Muscle of leg (tissue), 3 donors: ENCODE measurements at regions not wholly inside any gene's neighbourhood (a gene's known extent, or its start where the extent isn't known, plus 50 kb on each side); places are given as distances from the start of the nearest gene placed in this dataset.

ENCODE experiments used
- DNase-seq: peaks from one replicate; pipeline ENCODE4 v3.0.0; 2013
- H3K27ac ChIP-seq: one replicate; pipeline ENCODE4 v1.5.1; 2013; ENCODE audit warnings: mild to moderate bottlenecking, low read length, control low read depth
- H3K27me3 ChIP-seq: one replicate; pipeline ENCODE4 v1.6.1; 2013; ENCODE audit warnings: low read length; ENCODE audit not compliant: control insufficient read depth, insufficient read depth
- H3K36me3 ChIP-seq: one replicate; pipeline ENCODE4 v1.6.1; 2013; ENCODE audit warnings: low read length; ENCODE audit not compliant: control insufficient read depth, insufficient read depth
- H3K4me1 ChIP-seq: one replicate; pipeline ENCODE4 v1.6.1; 2013; ENCODE audit warnings: low read length; ENCODE audit not compliant: control insufficient read depth, insufficient read depth
- H3K4me3 ChIP-seq: one replicate; pipeline ENCODE4 v1.5.1; 2013; ENCODE audit warnings: low read length, control low read depth
- H3K9me3 ChIP-seq: replicated peaks from 2 replicates; pipeline ENCODE4 v1.6.1; 2013; ENCODE audit warnings: low read depth, low read length; ENCODE audit not compliant: control insufficient read depth
- WGBS: methylation state at CpG from one replicate; pipeline ENCODE4 v1.1.5; 2013; ENCODE audit warnings: missing lambda C conversion rate; ENCODE audit not compliant: insufficient coverage; 5-methylcytosine and 5-hydroxymethylcytosine counted together

GRCh38 chr5:165735388-165735787 lies 2230.0 kb downstream of the MAT2B start:
- WGBS, result no CpG with 5 or more reads among the region's 1 CpG

GRCh38 chr5:165739079-165739741 lies 2233.8 kb downstream of the MAT2B start:
- no peaks in the 10 kb centered on the region for H3K4me1 ChIP-seq
- H3K4me3 ChIP-seq, result no peak overlapping the region
- no peaks in the 10 kb centered on the region for H3K36me3 ChIP-seq
- H3K27ac ChIP-seq, result no peak overlapping the region
- 38% methylated on average over 3 of the region's 8 CpGs for WGBS
- DNase-seq, result no peak
- H3K27me3 ChIP-seq, result no peaks in the 10 kb centered on the region
- H3K9me3 ChIP-seq, result peaks cover 7% of the 10 kb centered on the region

More at GRCh38 chr5:165735388-165735787, 2230.0 kb downstream of the MAT2B start:
- no peaks in the 10 kb centered on the region for H3K27me3 ChIP-seq
- H3K4me1 ChIP-seq, result no peaks in the 10 kb centered on the region
- no peak overlapping the region for H3K27ac ChIP-seq
- H3K9me3 ChIP-seq, result peaks cover 7% of the 10 kb centered on the region
- no peak for DNase-seq
- H3K4me3 ChIP-seq, result no peak overlapping the region
- H3K36me3 ChIP-seq, result no peaks in the 10 kb centered on the region

GRCh38 chr5:165757791-165758190 lies 2252.4 kb downstream of the MAT2B start:
- Histone ChIP-seq H3K4me3 (no peak overlapping the region), H3K27me3 (no peaks in the 10 kb centered on the region), H3K27ac (no peak overlapping the region), H3K4me1 (no peaks in the 10 kb centered on the region), H3K9me3 (no peaks in the 10 kb centered on the region), H3K36me3 (no peaks in the 10 kb centered on the region)
- WGBS, result 59% methylated on average over 3 of the region's 4 CpGs
- DNase-seq, result no peak

- WGBS, result no CpG with 5 or more reads among the region's 2 CpGs
- DNase-seq, result no peak
- H3K27ac ChIP-seq, result no peak overlapping the region
- H3K27me3 ChIP-seq, result no peaks in the 10 kb centered on the region
- H3K4me3 ChIP-seq, result no peak overlapping the region
- H3K9me3 ChIP-seq, result no peaks in the 10 kb centered on the region
- no peaks in the 10 kb centered on the region for H3K36me3 ChIP-seq
- H3K4me1 ChIP-seq, result no peaks in the 10 kb centered on the region
These were observed 2269.7 kb downstream of the MAT2B start for GRCh38 chr5:165775111-165775510.

- Histone ChIP-seq H3K36me3 (no peaks in the 10 kb centered on the region), H3K9me3 (no peaks in the 10 kb centered on the region), H3K4me1 (no peaks in the 10 kb centered on the region), H3K4me3 (no peak overlapping the region), H3K27me3 (no peaks in the 10 kb centered on the region), H3K27ac (no peak overlapping the region)
- DNase-seq, result no peak
- WGBS, result no CpG with 5 or more reads among the region's 1 CpG
These were observed 2274.1 kb downstream of the MAT2B start for GRCh38 chr5:165779505-165779904.

GRCh38 chr5:165780901-165781300 lies 2275.5 kb downstream of the MAT2B start:
- no peak for DNase-seq
- no peak overlapping the region for H3K4me3 ChIP-seq
- H3K9me3 ChIP-seq, result no peaks in the 10 kb centered on the region
- WGBS, result no CpG with 5 or more reads among the region's 5 CpGs
- H3K27me3 ChIP-seq, result no peaks in the 10 kb centered on the region
- H3K36me3 ChIP-seq, result no peaks in the 10 kb centered on the region
- no peaks in the 10 kb centered on the region for H3K4me1 ChIP-seq
- no peak overlapping the region for H3K27ac ChIP-seq

DNA sequence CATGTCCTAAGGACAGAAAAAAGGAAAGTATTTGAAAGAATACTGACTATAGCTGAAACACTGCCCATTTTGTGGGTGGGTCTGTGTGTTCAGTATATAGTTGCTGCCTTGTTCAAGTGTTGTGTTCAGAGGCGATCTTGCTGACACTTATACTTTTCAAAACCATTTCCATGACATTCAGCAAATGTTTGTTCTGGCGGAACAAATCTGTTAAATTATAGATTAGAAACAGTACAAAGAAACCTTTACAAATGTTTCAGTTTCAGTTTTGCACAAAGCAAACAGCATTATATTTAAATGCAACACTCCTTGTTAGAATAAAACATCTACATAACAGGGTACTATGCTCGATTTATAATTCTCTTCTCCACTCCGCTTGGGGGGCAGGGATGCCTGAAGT lies 2276.3 kb downstream of the MAT2B start:
- DNase-seq, result no peak
- no peak overlapping the region for H3K4me3 ChIP-seq
- no peaks in the 10 kb centered on the region for H3K36me3 ChIP-seq
- H3K27ac ChIP-seq, result no peak overlapping the region
- H3K27me3 ChIP-seq, result no peaks in the 10 kb centered on the region
- 93% methylated on average over 2 of the region's 4 CpGs for WGBS
- no peaks in the 10 kb centered on the region for H3K4me1 ChIP-seq
- H3K9me3 ChIP-seq, result no peaks in the 10 kb centered on the region

GRCh38 chr5:165783024-165783423 lies 2277.6 kb downstream of the MAT2B start:
- H3K27ac ChIP-seq, result no peak overlapping the region
- H3K4me1 ChIP-seq, result no peaks in the 10 kb centered on the region
- H3K4me3 ChIP-seq, result no peak overlapping the region
- 83% methylated on average over 3 of the region's 4 CpGs for WGBS
- H3K27me3 ChIP-seq, result no peaks in the 10 kb centered on the region
- DNase-seq, result no peak
- no peaks in the 10 kb centered on the region for H3K9me3 ChIP-seq
- H3K36me3 ChIP-seq, result no peaks in the 10 kb centered on the region

GRCh38 chr5:165786073-165786472 lies 2280.7 kb downstream of the MAT2B start:
- WGBS, result 100% methylated on average over 1 of the region's 3 CpGs
- no peak for DNase-seq
- H3K4me1 ChIP-seq, result no peaks in the 10 kb centered on the region
- H3K27ac ChIP-seq, result no peak overlapping the region
- H3K27me3 ChIP-seq, result no peaks in the 10 kb centered on the region
- no peak overlapping the region for H3K4me3 ChIP-seq
- no peaks in the 10 kb centered on the region for H3K36me3 ChIP-seq
- H3K9me3 ChIP-seq, result no peaks in the 10 kb centered on the region

DNA sequence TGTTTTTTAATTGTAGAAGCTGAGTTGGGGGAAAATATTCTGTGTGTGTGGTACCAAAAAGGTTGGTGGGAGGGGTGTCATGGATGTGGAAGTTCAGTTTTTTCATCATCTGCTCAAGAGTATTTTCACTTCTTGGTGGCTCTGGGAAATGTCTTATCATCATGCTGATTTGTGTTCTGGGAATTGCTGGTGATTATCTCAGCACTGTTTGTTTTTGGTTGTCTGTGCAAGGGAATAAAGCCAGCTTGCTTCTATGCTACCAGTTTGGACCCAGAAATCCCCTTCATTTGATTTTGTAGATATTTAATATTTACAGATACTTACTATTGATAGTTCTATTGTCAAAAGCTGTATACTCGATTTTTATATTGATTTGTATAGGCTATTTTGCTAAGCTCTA lies 2289.7 kb downstream of the MAT2B start:
- Histone ChIP-seq H3K4me3 (no peak overlapping the region), H3K27me3 (no peaks in the 10 kb centered on the region), H3K9me3 (peaks cover 3% of the 10 kb centered on the region), H3K4me1 (no peaks in the 10 kb centered on the region), H3K36me3 (no peaks in the 10 kb centered on the region), H3K27ac (no peak overlapping the region)
- WGBS, result no CpG with 5 or more reads among the region's 1 CpG
- DNase-seq, result no peak

- no peak overlapping the region for H3K4me3 ChIP-seq
- peak; percentile 13 for DNase-seq
- no peaks in the 10 kb centered on the region for H3K4me1 ChIP-seq
- H3K27me3 ChIP-seq, result no peaks in the 10 kb centered on the region
- no peak overlapping the region for H3K27ac ChIP-seq
- no peaks in the 10 kb centered on the region for H3K36me3 ChIP-seq
- no peaks in the 10 kb centered on the region for H3K9me3 ChIP-seq
- 33% methylated on average over 1 of the region's 4 CpGs for WGBS
These were observed 2300.3 kb downstream of the MAT2B start for GRCh38 chr5:165805756-165806155.
